C4-2B (cell line): ENCODE measurements at regions not wholly inside any gene's neighbourhood (a gene's known extent, or its start where the extent isn't known, plus 50 kb on each side); places are given as distances from the start of the nearest gene placed in this dataset.

Source experiments
- ZFX ChIP-seq: fragments of 450-650 bp; IDR thresholded peaks from 2 replicates; pipeline ENCODE4 v1.6.1; 2017
- TF ChIP-seq, protein P1 (sequence below): fragments of 450-650 bp; conservative IDR thresholded peaks from 2 replicates; pipeline ENCODE4 v1.5.1; 2017; ENCODE audit warnings: mild to moderate bottlenecking

- TF ChIP-seq, protein P1, sequence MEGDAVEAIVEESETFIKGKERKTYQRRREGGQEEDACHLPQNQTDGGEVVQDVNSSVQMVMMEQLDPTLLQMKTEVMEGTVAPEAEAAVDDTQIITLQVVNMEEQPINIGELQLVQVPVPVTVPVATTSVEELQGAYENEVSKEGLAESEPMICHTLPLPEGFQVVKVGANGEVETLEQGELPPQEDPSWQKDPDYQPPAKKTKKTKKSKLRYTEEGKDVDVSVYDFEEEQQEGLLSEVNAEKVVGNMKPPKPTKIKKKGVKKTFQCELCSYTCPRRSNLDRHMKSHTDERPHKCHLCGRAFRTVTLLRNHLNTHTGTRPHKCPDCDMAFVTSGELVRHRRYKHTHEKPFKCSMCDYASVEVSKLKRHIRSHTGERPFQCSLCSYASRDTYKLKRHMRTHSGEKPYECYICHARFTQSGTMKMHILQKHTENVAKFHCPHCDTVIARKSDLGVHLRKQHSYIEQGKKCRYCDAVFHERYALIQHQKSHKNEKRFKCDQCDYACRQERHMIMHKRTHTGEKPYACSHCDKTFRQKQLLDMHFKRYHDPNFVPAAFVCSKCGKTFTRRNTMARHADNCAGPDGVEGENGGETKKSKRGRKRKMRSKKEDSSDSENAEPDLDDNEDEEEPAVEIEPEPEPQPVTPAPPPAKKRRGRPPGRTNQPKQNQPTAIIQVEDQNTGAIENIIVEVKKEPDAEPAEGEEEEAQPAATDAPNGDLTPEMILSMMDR: no peak
- no peak for TF ChIP-seq ZFX
These were observed 955.3 kb upstream of the WWC1 start for GRCh38 chr5:167336161-167336560.
